ENCODE measurements at regions not wholly inside any gene's neighbourhood (a gene's known extent, or its start where the extent isn't known, plus 50 kb on each side); places are given as distances from the start of the nearest gene placed in this dataset.

GRCh38 chr9:107153336-107153735, 129.7 kb upstream of the RAD23B start:
- no peak for DNase-seq (ENCODE audit: extremely low spot score)
- 60% methylated on average over 3 of the region's 3 CpGs for WGBS
- no peaks in the 10 kb centered on the region for H3K4me1 ChIP-seq
- H3K27ac ChIP-seq (replicated peaks in 1 of 4): no peak overlapping the region
- no peaks in the 10 kb centered on the region for H3K27me3 ChIP-seq
- no peaks in the 10 kb centered on the region for H3K9me3 ChIP-seq
- no peaks in the 10 kb centered on the region for H3K36me3 ChIP-seq
- intact Hi-C loops (cut with DNase I): no loop called here
- no peak for TF ChIP-seq POLR2A (IDR thresholded peaks at IDR 0.05; ENCODE audit: low read depth)
- TF ChIP-seq POLR2AphosphoS5 (IDR thresholded peaks at IDR 0.05): no peak
- no peak for TF ChIP-seq CTCF (IDR thresholded peaks at IDR 0.05)
- TF ChIP-seq EP300 (IDR thresholded peaks at IDR 0.05): no peak
- no peak overlapping the region for H3K4me3 ChIP-seq

- no peaks in the 10 kb centered on the region for H3K9me3 ChIP-seq
- no peaks in the 10 kb centered on the region for H3K36me3 ChIP-seq
- no peak overlapping the region for H3K27ac ChIP-seq (replicated peaks in 1 of 4)
- intact Hi-C loops (cut with DNase I): no loop called here
- no peak for TF ChIP-seq CTCF (IDR thresholded peaks at IDR 0.05)
- no peak for TF ChIP-seq POLR2A (IDR thresholded peaks at IDR 0.05; ENCODE audit: low read depth)
- TF ChIP-seq EP300 (IDR thresholded peaks at IDR 0.05): no peak
- no peak for TF ChIP-seq POLR2AphosphoS5 (IDR thresholded peaks at IDR 0.05)
- no peak for DNase-seq (ENCODE audit: extremely low spot score)
- 87% methylated on average over 4 of the region's 4 CpGs for WGBS
- H3K27me3 ChIP-seq: no peaks in the 10 kb centered on the region
- no peak overlapping the region for H3K4me3 ChIP-seq
- no peaks in the 10 kb centered on the region for H3K4me1 ChIP-seq
These were observed 128.8 kb upstream of the RAD23B start for GRCh38 chr9:107154291-107154690.

- DNase-seq (ENCODE audit: extremely low spot score): no peak
- Histone ChIP-seq H3K36me3 (no peaks in the 10 kb centered on the region), H3K27me3 (no peaks in the 10 kb centered on the region), H3K4me1 (no peaks in the 10 kb centered on the region), H3K9me3 (no peaks in the 10 kb centered on the region), H3K27ac (replicated peaks in 1 of 4) (no peak overlapping the region), H3K4me3 (no peak overlapping the region)
- WGBS: 94% methylated on average over 3 of the region's 3 CpGs
- intact Hi-C loops (cut with DNase I): no loop called here
- TF ChIP-seq POLR2A (IDR thresholded peaks at IDR 0.05; ENCODE audit: low read depth) (no peak), EP300 (IDR thresholded peaks at IDR 0.05) (no peak), CTCF (IDR thresholded peaks at IDR 0.05) (no peak), POLR2AphosphoS5 (IDR thresholded peaks at IDR 0.05) (no peak)
These were observed 128.3 kb upstream of the RAD23B start for GRCh38 chr9:107154766-107155165.

GRCh38 chr9:107155244-107155817, 127.7 kb upstream of the RAD23B start:
- 91% methylated on average over 3 of the region's 3 CpGs for WGBS
- Histone ChIP-seq H3K4me1 (no peaks in the 10 kb centered on the region), H3K4me3 (no peak overlapping the region), H3K27me3 (no peaks in the 10 kb centered on the region), H3K36me3 (no peaks in the 10 kb centered on the region), H3K9me3 (no peaks in the 10 kb centered on the region), H3K27ac (replicated peaks in 1 of 4) (no peak overlapping the region)
- intact Hi-C loops (cut with DNase I): no loop called here
- DNase-seq (ENCODE audit: extremely low spot score): no peak
- TF ChIP-seq CTCF (IDR thresholded peaks at IDR 0.05) (no peak), EP300 (IDR thresholded peaks at IDR 0.05) (no peak), POLR2A (IDR thresholded peaks at IDR 0.05; ENCODE audit: low read depth) (no peak), POLR2AphosphoS5 (IDR thresholded peaks at IDR 0.05) (no peak)

GRCh38 chr9:107158321-107158720, 124.8 kb upstream of the RAD23B start:
- Histone ChIP-seq H3K27ac (replicated peaks in 1 of 4) (no peak overlapping the region), H3K4me3 (no peak overlapping the region), H3K4me1 (no peaks in the 10 kb centered on the region), H3K27me3 (no peaks in the 10 kb centered on the region), H3K36me3 (no peaks in the 10 kb centered on the region), H3K9me3 (peaks cover 0 to 6% (median 1%) of the 10 kb centered on the region in 4 donors)
- TF ChIP-seq POLR2A (IDR thresholded peaks at IDR 0.05; ENCODE audit: low read depth): no peak
- no peak for TF ChIP-seq EP300 (IDR thresholded peaks at IDR 0.05)
- TF ChIP-seq POLR2AphosphoS5 (IDR thresholded peaks at IDR 0.05): no peak
- peak in 2 of 3 experiments; percentile 11 to 33 for TF ChIP-seq CTCF (IDR thresholded peaks at IDR 0.05)
- 45% methylated on average over 2 of the region's 2 CpGs for WGBS
- no peak for DNase-seq (ENCODE audit: extremely low spot score)
- intact Hi-C loops (cut with DNase I): no loop called here

All from esophagus muscularis mucosa (tissue), 4 donors.